DOHH2 (cell line): ENCODE measurements at regions not wholly inside any gene's neighbourhood (a gene's known extent, or its start where the extent isn't known, plus 50 kb on each side); places are given as distances from the start of the nearest gene placed in this dataset.

Source experiments
- EZH2phosphoT487 ChIP-seq: fragments of 200-600 bp; sonication (generic); IDR thresholded peaks from 2 replicates; pipeline ENCODE4 v1.6.1; 2017; ENCODE audit warnings: borderline replicate concordance, mild to moderate bottlenecking, antibody characterized with exemption, low read length, moderate library complexity, mixed read lengths
- TF ChIP-seq, protein P1 (sequence below): fragments of 200-600 bp; sonication (generic); IDR thresholded peaks from one replicate; pipeline ENCODE4 v1.5.1; 2014; ENCODE audit warnings: antibody characterized with exemption, mild to moderate bottlenecking, low read depth, low read length; ENCODE audit not compliant: poor library complexity, severe bottlenecking

- TF ChIP-seq, protein P1, sequence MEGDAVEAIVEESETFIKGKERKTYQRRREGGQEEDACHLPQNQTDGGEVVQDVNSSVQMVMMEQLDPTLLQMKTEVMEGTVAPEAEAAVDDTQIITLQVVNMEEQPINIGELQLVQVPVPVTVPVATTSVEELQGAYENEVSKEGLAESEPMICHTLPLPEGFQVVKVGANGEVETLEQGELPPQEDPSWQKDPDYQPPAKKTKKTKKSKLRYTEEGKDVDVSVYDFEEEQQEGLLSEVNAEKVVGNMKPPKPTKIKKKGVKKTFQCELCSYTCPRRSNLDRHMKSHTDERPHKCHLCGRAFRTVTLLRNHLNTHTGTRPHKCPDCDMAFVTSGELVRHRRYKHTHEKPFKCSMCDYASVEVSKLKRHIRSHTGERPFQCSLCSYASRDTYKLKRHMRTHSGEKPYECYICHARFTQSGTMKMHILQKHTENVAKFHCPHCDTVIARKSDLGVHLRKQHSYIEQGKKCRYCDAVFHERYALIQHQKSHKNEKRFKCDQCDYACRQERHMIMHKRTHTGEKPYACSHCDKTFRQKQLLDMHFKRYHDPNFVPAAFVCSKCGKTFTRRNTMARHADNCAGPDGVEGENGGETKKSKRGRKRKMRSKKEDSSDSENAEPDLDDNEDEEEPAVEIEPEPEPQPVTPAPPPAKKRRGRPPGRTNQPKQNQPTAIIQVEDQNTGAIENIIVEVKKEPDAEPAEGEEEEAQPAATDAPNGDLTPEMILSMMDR = no peak
- no peak for TF ChIP-seq EZH2phosphoT487
Measured at GRCh38 chr1:169003864-169004516, 102.5 kb upstream of the ATP1B1 start.
